Fibroblast of upper back skin (primary cell): ENCODE measurements at regions not wholly inside any gene's neighbourhood (a gene's known extent, or its start where the extent isn't known, plus 50 kb on each side); places are given as distances from the start of the nearest gene placed in this dataset.
"Not testable (repeated sequence)": the region's sequence is repeated elsewhere in the genome, so short reads cannot be mapped to it uniquely, and the experiment has no call there.

Source experiments
- DNase-seq: peaks from one replicate; pipeline ENCODE4 v3.0.0-alpha.2; 2013

DNA sequence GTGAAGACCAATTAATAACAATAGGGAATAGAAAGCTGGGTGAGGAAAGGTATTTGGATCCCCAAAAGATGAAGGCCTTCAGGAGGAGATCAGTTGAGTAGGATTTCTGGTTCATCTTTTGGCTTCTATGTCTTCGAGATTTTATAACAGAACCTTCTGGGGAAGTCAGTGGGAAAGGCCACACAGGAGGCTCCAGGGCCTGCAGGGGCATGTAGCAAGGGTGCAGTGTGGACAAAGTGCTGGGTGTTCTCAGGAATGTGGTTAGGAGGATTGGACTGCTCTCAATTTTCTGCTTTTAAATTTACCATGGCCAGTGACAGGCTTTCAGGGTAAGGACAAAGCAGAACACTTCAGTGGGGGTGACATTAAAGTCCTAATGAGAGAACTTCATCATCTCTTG lies 378.0 kb downstream of the CCSER2 start:
- DNase-seq, result no peak

DNA sequence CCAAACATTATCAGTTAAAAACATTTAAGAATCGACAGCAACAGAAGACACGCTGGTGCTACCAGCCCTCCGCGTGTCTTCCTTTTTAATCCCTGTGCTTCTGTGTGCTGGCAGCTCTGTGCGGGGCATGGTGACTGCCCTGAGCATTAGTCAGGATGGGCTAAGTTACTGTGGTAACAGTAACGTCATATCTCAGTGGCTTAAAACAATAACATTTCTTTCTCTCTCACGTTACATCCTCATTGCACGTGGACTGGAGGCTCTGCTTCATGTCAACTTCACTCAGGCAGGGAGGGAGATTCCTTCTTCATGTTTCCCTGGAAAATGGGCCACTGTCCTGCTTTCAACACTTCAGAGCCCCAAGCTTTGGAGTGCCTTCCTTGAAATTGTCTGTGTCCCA lies 378.5 kb downstream of the CCSER2 start:
- DNase-seq, result no peak

DNA sequence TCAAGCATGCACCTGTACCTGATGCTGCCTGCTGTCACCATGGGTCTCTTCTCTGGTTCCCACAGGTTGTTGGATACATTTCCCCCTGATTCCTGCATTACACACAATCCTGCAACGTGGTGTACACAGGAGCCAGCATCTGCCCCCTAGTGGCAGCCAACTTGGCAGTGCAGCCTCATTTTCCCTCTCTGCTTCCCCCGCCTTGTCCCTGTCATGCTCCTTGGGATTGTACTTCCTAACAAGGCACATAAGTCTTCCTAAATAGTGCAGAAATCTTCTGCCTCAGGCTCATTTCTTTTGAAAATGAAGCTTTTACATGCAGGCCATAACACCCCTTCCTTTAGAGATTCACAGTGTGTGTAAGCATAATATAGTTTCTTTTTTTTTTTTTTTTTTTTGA lies 387.5 kb downstream of the CCSER2 start:
- DNase-seq, result no peak

DNA sequence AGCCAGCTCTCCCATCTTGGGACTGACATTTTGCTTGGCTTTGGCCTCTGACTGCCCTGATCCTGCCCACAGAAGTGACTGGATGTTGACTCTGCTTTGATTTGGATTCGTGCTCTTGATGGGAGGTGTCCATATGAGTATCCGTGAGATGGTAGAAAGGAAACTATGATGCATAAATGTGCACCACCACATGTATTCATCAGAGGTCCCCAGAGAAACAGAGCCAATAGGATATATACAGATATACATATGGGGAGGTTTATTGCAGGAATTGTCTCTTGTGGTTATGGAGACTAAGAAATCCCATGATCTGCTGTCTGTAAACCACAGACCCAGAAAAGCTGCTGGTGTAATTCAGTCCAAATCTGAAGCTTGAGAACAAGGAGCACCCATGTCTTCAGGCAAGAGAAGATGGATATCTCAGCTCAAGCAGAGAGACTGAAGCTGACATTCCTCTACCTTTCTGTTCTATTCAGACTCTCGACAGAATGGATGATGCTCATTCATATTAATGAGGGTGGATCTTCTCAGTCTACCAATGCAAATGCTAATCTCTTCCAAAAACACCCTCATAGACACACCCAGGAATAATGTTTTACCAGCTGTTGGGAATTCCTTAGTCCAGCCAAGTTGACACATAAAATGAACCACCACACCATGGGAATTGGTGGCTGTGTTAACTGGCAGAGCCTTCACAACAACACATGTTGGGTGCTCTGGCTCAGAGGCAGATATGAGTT lies 390.7 kb downstream of the CCSER2 start:
- DNase-seq, result no peak

DNA sequence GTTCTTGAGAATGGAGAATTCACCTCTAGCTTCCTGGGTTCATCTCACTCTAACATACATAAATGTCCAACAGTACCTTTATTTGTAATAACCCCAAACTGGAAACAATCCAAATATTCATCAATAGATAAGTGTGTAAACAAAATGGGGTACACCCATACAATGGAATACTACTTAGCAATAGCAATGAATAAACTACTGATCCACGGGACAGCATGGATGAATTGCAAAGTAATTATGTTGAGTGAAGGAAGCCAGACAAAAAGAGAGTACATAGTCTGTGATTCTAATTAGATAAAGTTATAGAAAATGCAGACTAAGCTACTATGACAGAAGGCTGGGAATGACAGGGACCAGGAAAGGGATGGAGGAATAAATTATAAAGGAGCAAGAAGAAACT lies 391.3 kb downstream of the CCSER2 start:
- DNase-seq, result no peak

DNA sequence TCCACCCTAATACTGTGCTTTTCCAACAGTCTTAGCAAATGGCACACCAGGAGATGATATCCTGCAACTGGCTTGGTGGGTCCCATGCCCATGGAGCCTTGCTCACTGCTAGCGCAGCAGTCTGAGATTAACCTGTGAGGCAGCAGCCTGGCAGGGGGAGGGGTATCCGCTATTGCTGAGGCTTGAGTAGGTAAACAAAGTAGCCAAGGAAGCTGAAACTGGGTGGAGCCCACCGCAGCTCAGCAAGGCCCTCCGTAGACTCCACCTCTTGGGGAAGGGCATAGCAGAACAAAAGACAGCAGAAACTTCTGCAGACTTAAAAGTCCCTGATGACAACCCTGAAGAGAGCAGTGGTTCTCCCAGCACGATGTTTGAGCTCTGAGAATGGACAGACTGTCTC lies 399.0 kb downstream of the CCSER2 start:
- no peak for DNase-seq

DNA sequence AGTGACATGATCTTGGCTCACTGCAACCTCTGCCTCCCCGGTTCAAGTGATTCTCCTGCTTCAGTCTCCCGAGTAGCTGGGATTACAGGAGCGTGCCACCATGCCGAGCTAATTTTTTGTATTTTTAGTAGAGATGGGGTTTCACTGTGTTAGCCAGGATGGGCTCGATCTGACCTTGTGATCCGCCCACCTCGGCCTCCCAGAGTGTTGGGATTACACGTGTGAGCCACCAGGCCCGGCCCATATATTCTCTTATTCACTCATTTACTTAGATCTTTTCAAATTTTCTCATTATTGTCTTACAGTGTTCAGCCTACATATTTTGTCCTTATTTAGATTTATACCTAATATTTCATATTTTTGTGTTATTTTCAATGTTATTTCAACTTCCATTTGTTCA lies 410.7 kb downstream of the CCSER2 start:
- not testable (repeated sequence) for DNase-seq

DNA sequence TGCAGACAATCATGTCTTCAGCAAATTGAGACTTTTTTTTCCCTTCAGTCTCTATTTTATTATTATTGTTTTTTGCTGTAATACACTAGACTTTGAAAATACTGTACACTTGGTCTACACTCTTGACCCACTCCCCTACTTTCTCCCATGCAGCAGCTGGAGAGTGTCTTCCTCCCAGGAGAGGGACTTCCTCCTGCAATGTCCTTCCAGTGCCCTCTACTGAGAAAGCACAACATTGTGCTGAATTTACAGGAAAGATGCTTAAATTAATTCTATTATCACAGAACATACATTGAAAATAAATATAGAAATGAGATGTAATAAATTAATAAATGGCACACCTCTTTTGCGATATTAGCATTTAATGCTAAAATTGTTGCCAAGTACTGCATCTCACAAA lies 411.3 kb downstream of the CCSER2 start:
- no peak for DNase-seq

DNA sequence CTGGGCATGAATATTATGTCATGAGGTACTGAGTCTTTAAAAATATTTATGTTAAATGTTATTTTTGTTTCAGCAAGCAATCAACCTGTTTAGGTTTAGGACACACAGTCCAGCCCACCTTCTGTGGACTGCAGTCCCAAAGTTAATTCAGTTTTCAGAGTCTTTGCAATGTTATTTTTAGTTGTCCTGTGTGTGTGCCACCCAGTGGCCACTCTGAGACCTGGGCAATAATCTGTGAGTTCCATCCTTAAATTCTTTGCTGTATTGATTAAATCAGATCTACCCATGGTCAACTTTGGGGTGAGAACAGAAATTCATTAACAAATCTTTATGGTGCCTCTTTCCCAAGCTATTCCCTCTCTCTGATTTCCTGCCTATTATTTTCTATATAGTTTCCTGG lies 415.1 kb downstream of the CCSER2 start:
- DNase-seq, result no peak

DNA sequence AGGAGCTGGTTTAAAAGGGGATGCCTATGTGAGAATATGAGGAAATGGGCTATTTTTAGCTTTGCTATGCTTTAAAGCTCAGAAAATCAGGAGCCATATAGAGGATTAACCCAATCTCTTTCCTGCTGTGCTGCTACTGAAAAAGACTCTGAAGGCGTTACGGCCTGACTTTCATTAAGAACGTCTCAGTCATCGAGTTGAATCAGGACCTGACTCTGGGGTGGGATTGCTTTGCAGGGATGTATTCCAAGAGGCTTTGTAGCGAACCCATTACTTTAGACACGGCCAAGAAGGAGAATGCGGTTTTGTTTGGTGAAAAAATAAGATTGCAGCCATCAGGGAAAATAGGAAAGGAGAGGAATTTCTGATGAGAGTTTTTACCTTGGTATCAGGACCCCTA lies 426.9 kb downstream of the CCSER2 start:
- DNase-seq, result no peak

DNA sequence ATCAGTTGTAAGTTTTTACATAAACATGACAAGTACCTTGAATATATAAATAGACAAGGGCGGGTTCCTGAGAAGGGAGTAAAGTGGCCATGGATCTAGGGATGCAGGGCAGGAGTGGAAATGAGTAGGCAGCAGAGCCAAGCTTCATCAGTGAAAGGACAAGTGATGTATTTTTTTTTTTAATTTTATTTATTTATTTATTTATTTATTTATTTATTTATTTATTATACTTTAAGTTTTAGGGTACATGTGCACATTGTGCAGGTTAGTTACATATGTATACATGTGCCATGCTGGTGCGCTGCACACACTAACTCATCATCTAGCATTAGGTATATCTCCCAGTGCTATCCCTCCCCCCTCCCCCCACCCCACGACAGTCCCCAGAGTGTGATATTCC lies 428.3 kb downstream of the CCSER2 start:
- DNase-seq, result not testable (repeated sequence)

DNA sequence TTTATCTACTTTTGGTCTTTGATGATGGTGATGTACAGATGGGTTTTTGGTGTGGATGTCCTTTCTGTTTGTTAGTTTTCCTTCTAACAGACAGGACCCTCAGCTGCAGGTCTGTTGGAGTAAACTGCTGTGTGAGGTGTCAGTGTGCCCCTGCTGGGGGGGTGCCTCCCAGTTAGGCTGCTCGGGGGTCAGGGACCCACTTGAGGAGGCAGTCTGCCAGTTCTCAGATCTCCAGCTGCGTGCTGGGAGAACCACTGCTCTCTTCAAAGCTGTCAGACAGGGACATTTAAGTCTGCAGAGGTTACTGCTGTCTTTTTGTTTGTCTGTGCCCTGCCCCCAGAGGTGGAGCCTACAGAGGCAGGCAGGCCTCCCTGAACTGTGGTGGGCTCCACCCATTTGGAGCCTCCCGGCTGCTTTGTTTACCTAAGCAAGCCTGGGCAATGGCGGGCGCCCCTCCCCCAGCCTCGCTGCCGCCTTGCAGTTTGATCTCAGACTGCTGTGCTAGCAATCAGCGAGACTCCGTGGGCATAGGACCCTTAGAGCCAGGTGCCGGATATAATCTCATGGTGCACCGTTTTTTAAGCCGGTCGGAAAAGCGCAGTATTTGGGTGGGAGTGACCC lies 433.7 kb downstream of the CCSER2 start:
- DNase-seq, result not testable (repeated sequence)

DNA sequence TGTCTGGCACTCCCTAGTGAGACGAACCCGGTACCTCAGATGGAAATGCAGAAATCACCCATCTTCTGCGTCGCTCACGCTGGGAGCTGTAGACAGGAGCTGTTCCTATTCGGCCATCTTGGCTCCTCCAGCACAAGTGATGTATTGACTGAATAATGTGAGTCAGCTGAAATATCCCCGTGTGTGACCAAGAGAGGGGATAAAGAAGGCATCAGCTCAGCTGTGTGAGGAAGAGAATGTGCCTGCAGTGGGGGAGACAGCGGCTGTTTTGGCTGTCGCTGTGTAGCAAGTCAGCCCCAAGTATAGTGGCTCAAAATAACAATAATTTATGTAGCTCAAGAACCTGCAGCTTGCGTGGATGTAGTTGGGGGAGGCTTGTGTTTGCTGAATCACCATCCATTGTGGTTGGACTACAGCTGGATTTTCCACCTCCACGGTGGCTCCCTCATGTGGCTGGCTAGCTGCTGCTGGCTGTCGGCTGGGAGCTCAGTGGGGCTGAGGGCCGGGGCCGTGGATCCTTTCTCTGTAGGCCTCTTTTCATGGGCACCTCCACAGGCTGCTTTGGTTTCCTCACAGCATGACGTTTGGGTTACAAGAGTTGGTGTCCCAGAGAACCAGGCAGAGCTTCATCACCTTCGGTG lies 434.5 kb downstream of the CCSER2 start:
- DNase-seq, result no peak

DNA sequence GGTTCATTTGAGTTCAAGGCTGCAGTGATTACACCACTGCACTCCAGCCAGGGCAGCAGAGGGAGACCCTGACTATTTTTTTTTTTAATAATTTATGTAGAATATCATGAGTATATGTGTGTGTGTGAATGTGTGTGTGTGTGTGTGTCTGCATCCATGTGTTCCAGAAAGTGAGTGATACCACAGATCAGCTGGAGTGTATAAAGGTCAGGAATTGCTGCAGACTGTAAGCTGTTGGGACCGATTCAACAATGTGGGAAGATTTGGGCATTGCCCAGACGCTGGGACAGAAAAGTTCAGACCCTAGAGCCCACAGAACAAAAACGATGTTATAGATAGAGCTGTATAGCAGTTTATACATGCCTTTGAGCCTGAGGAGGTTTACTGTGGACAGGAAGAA lies 435.6 kb downstream of the CCSER2 start:
- DNase-seq, result no peak

DNA sequence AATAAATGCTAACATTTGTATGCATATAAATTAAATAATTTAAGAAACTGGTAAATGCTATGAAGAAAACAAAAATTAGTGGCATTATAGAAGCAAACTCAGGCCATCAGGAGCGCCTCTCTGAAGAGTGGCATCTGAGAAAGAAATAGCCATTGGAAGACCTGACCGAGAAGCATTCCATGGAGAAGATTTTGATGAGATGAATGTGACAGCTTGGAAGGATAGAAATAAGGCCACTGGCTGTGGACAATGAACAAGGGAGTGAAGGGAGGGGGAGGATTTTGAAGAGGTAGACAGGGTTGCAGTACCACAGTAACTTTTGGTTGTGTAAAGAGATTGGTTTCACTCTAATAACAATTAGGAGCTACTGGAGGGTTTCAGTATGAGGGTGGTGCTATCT lies 436.7 kb downstream of the CCSER2 start:
- no peak for DNase-seq

DNA sequence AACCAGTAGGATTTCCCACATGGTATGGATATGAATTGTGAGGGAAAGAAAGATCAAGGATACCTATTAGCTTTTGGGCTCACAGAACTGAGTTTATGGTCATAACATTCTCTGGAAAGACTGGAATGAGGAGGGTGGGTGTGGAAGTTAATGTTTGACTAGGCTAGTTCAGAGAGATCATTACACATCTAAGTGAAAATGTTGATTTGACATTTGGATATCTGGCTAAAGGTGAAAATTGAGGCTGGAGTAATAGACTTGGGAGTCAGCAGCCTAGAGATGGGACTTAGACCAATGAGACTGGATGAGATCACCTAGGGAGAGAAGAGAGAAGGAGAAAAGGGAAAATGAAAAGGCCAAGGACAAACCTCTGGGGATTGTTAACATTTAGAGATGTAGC lies 437.3 kb downstream of the CCSER2 start:
- DNase-seq, result no peak

DNA sequence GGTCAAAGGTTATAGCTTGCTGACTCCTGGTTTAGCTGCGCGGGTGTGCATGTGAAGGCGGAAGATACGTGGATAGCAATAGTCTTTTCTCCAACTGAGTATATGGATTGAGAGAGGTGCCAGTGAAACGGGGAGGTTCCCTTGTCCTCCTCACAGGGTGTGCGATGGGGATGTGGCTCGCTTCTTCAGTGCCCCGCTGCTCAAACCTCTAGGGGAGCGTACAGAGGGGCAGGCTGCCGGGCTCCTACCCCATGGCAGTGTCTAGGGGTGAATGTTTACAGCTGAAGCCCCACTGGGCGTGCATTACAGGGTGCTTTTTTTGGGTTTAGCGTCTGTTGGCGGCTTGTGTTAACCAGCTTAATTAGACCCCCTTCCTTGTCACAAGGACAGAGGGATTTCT lies 438.5 kb downstream of the CCSER2 start:
- DNase-seq, result no peak

DNA sequence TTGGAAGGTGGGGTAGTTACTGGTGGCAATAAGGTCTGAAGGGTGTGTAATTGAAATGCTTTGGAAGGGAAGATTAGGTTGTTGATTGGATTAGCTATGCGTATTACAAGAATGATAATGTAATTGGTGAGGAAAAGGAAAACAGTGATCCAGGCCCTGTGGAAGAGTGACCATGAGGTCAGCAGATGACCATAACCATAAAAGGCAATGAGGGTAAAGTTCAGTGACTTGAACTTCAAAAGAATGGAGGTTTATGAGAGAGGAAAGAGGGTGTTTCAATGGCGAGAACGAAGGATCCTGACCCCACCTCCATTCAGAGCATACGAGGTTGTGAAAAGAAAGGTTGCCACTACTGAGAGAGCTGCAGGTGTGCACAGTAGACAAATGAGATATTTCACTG lies 439.7 kb downstream of the CCSER2 start:
- DNase-seq, result no peak

DNA sequence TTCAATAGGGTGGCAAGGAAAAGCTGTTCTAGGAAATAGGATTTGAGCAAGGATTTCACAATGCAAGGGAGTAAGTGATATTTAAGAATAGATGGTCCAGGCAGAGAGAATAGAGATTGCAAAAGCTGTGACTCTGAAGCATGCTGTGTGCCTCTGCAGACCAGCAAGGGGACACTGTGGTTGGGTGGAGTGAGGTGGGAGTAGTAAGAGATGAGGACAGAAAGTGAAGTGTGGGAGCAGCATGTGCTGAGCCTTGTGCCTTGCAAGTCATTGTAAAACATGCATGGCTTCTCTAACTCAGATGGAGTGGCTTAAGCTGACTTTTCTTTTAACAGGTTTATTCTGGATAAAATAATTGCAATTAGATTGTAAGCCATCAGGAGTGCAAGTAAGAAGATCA lies 442.4 kb downstream of the CCSER2 start:
- no peak for DNase-seq

DNA sequence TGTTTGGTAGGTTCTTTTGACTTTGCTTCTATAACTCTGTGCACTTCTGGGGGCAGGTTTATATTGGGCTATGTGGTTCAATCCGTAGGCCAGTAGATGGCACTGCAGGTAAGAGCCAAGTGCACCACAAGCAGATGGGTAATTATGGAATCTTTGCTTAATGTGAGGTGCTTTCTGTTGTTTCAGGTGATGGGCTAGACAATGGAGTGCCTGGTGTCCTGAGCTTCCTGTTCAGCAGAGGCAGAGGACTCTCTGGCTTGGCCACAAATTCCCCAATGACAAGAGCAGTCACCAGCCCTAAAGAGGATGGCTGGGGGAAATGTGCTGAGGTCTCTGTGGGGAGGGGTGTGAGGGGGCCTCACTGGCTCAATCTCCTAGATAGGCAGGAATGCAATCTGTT lies 455.0 kb downstream of the CCSER2 start:
- DNase-seq, result peak; percentile 21

DNA sequence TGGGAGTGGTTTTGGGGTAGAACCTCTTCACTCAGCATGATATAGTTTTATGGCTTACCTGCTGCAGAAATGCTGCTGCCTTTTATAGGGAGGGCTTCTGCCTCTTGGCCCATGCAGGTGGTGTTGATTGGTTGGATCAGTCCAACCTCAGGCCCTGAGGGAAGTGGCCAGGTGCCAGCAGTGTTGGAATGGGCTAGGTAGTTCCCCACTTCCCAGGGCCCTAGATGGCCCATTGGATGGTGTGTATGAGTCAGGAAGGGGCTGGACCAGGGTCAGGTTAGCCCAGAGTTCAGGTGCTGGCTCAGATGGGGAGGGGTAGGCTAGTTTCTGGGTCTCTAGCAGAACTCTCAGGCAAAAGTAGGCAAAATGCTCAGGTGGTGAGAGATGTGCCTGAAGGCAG lies 455.5 kb downstream of the CCSER2 start:
- DNase-seq, result no peak

DNA sequence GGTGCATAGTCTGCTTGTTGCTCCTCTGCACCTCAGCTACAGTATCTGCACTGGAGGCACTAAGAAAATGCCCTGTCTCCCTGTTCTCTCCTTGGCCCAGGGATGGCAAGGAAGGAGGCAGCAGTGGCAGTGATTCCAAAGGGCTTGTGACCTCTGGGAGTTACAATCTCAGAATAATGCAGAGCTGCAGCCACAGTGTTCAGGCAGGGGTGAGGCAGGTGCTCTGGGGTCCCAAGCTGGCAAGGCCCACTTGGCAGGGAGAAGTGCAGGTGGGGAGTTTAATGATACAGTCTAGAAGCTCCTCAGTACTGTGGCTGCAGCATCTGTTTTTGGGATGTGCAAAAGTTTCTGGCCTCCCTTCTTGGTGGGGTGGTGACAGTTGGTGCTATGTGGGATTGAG lies 456.4 kb downstream of the CCSER2 start:
- no peak for DNase-seq

DNA sequence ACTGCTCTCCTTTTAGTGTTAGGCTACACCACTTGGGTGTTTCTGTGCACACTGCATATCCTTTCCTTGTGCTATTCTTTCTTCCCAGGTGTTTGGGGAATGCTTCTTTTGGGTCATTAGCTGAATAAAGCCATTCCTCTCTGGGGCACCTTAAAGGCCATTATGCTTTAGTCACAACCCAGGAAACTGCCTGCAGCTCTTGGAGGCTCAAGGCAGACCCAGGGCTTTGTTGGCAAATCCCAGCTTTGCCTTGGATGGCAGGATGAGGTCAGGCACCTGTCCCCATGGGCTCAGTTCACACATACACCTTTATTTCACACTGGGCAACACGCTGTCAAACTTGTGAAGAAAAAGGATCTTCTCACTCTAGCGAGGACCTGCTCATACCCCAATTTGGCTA lies 460.6 kb downstream of the CCSER2 start:
- no peak for DNase-seq

DNA sequence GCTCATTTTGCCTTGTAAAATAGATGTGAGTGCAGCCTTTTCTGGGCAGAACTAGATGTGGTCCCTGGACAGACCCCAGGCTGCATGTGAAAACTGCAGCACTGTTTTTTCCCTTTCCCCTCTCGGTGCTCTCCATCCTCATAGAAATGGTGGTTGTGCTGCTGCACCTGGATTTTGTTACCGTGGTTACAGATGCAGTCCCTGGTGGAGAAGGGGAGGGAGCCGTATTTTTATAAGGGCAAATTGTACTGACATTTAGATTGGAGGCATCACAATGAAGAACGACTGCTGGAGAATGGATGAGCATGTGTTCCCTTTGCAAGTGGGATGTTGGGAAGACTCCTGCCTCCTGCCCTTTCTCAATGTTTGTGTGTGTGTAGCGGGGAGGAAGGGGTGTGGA lies 469.9 kb downstream of the CCSER2 start:
- no peak for DNase-seq

DNA sequence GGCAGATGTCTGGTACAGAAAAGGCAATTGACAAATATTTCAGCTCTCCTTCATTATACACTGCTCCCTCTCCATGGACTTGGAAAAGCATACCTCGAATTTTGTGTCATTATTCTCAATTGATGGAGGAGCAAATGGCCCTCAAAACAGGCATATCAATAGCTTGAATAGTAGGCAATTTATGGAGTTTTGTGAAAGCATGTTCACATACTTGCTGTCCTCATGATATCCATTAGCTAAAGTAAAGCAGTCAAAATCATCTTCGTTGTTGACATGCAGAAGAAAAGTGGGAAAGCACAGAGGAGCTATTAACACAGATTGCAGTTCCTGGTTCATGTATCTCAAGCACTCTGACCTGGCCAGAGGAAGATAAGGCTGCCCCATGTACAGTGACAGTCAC lies 472.8 kb downstream of the CCSER2 start:
- DNase-seq, result no peak
